ENCODE measurements at regions not wholly inside any gene's neighbourhood (a gene's known extent, or its start where the extent isn't known, plus 50 kb on each side); places are given as distances from the start of the nearest gene placed in this dataset.

DNA sequence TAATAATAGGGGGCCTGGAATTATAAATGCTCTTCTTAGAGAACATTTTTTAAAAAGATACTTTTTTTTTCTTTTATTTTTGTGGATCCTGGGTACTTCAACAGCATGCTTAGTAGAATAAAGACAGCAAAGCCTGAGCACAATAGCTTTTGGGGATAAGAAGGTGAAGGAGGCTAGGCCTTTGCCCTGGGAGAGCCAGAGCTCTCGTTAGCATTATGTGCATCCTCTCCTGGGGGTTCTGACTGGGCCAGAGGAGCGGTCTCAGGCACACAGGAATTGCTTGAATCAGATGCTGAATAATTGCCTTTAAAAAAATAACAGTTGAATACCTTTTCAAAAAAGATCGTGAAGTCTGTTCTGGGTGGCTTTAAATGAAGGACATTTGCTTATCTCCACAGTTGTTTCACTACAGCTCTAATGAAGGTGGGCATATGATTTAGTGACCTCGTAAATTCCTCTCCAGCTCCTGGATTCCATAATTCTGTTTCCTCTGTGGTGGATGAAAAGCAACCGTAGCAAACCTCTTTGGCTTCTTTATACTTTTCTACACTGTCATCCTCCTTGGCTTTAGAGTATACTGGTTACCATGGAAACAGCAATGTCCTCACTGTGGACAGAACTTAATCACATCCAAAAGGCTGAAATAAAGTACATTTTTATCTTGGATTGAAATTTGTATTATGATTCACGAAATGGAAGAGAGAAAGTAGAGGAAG lies 133.8 kb downstream of the MAIP1 start:
- Histone ChIP-seq H3K9me3 (replicated peaks; ENCODE audit: control insufficient read depth, insufficient read depth, low read length) (no peaks in the 10 kb centered on the region), H3K4me3 (replicated peaks in 1 of 3; ENCODE audit: insufficient read depth in 1 of 3, low read depth in 1 of 3, low read length in 3 of 3) (no peak overlapping the region), H4K20me1 (replicated peaks; ENCODE audit: control insufficient read depth, extremely low read depth, insufficient read depth, low read length) (no peaks in the 10 kb centered on the region), H3K9ac (replicated peaks; ENCODE audit: extremely low read depth, insufficient read depth, low read length) (no peak overlapping the region), H3K9me1 (replicated peaks; ENCODE audit: control insufficient read depth, extremely low read depth, insufficient read depth, low read length) (no peaks in the 10 kb centered on the region), H3K79me2 (ENCODE audit: control insufficient read depth, insufficient read depth, low read length) (no peaks in the 10 kb centered on the region), H3K36me3 (ENCODE audit: control insufficient read depth in 2 of 2, extremely low read depth in 1 of 2, insufficient read depth in 2 of 2, low read length in 2 of 2) (no peaks in the 10 kb centered on the region), H3K4me2 (ENCODE audit: insufficient read depth, low read length) (no peak overlapping the region), H2AFZ (ENCODE audit: low read depth, low read length) (no peak overlapping the region), H3K27ac (ENCODE audit: insufficient read depth, low read depth, low read length) (no peak overlapping the region), H3K27me3 (ENCODE audit: control insufficient read depth in 2 of 2, insufficient read depth in 2 of 2, low read length in 2 of 2) (peaks cover 0 to 3% of the 10 kb centered on the region in 2 experiments), H3K4me1 (ENCODE audit: control insufficient read depth, extremely low read depth, insufficient read depth, low read length) (no peaks in the 10 kb centered on the region)
- no TSS peak for BruUV-seq (replicated peaks)
- FAIRE-seq = no peak
- intact Hi-C loops (cut with micrococcal nuclease) = no loop called here
- TF ChIP-seq POLR2AphosphoS5 (IDR thresholded peaks at IDR 0.05; ENCODE audit: insufficient read depth, low read depth, low read length) (no peak), GATA2 (IDR thresholded peaks at IDR 0.05; ENCODE audit: insufficient read depth, insufficient read length, low read depth, low read length) (no peak), JUN (IDR thresholded peaks at IDR 0.05; ENCODE audit: borderline replicate concordance, insufficient read depth, insufficient read length, low read depth) (no peak), EZH2 (IDR thresholded peaks at IDR 0.05; ENCODE audit: borderline replicate concordance, low read depth, low read length, severe bottlenecking) (no peak), POLR2A (IDR thresholded peaks at IDR 0.05; ENCODE audit: low read depth, low read length) (no peak), FOS (IDR thresholded peaks at IDR 0.05; ENCODE audit: borderline replicate concordance, insufficient read depth, low read length) (no peak), MYC (IDR thresholded peaks at IDR 0.05; ENCODE audit: low read depth, low read length) (no peak)
- TF ChIP-seq, protein P1, sequence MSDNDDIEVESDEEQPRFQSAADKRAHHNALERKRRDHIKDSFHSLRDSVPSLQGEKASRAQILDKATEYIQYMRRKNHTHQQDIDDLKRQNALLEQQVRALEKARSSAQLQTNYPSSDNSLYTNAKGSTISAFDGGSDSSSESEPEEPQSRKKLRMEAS (IDR thresholded peaks at IDR 0.05; ENCODE audit: insufficient read depth, insufficient read length) = no peak
- TF ChIP-seq, protein P2, sequence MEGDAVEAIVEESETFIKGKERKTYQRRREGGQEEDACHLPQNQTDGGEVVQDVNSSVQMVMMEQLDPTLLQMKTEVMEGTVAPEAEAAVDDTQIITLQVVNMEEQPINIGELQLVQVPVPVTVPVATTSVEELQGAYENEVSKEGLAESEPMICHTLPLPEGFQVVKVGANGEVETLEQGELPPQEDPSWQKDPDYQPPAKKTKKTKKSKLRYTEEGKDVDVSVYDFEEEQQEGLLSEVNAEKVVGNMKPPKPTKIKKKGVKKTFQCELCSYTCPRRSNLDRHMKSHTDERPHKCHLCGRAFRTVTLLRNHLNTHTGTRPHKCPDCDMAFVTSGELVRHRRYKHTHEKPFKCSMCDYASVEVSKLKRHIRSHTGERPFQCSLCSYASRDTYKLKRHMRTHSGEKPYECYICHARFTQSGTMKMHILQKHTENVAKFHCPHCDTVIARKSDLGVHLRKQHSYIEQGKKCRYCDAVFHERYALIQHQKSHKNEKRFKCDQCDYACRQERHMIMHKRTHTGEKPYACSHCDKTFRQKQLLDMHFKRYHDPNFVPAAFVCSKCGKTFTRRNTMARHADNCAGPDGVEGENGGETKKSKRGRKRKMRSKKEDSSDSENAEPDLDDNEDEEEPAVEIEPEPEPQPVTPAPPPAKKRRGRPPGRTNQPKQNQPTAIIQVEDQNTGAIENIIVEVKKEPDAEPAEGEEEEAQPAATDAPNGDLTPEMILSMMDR (IDR thresholded peaks at IDR 0.05; ENCODE audit: extremely low read depth in 1 of 2, insufficient read depth in 1 of 2, low read depth in 1 of 2, low read length in 2 of 2) = no peak
- ChIA-PET CTCF (interaction anchor here (1.8 kb wide), 1 partner anchor 12 kb away, joined by 6 read pairs; no protein-coding TSS in a partner anchor), POLR2A (no interaction called here)
- no peak for DNase-seq (ENCODE audit: low read depth, low spot score)
- dilution Hi-C loops (cut with MboI; ENCODE audit: extremely low pct_ligation_motif_present, low sequenced_read_pairs) = no loop called here

Data from endothelial cell of umbilical vein (primary cell).